ENCODE measurements at regions not wholly inside any gene's neighbourhood (a gene's known extent, or its start where the extent isn't known, plus 50 kb on each side); places are given as distances from the start of the nearest gene placed in this dataset.
"Not testable (repeated sequence)": the region's sequence is repeated elsewhere in the genome, so short reads cannot be mapped to it uniquely, and the experiment has no call there.

DNA sequence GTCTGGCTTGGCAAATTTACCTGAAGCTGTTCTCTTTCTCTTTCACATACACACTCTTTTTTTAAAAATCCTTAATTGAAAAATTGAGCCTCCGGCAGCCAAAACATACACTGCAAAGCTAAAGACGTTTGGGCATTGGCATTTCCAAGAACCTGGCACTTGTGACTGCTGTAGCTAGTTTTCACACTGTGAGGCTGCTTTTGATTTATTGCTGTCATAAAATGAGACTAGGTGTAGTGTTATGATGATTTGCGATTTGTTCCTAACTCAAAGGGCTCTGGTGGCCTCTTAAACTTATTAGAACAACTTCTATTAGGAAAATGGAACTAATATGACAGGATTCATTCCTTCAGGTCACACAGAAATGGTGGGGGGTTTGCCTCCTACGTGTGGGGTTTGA, 377.1 kb upstream of the FAR2 start:
- DNase-seq (ENCODE audit: low spot score) = peak; percentile 57

DNA sequence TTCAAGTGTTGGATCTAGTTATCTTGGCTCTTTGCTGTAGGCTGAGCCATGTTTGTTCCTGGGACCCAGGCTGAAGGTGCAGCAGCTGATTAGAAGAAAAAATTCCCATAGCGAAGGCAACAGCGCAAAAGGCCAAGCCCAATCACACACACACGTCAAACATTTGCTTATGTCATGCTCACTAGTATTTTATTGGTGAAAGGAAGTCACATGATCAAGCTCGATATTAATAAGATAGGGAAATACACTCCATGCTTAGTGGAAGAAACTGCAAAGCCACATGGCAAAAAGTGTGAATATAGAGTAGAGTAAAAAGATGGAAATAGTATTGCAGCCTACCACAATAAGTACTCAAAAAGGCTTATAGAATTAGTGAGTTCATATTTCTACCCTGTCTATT, 373.5 kb upstream of the FAR2 start:
- DNase-seq (ENCODE audit: low spot score) = no peak

DNA sequence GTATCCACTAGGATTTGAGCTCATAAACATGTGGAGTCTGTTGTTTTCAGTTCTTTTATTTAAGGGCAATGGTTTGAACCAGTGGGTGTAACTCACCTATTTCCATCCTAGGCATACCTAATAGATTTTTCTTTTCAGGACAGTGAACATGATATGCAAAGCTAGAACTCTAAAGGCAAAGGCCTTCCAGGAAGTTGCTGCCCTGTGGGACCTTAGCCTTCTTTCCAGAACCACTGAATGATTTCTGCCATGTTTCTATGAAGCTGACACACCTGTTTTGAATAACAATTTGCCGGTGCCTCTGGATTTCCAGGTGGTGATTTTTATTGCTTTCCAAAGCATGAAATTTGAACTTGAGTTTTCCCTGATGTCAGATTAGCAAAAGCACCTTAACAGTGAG, 372.9 kb upstream of the FAR2 start:
- peak; percentile 29 for DNase-seq (ENCODE audit: low spot score)

DNA sequence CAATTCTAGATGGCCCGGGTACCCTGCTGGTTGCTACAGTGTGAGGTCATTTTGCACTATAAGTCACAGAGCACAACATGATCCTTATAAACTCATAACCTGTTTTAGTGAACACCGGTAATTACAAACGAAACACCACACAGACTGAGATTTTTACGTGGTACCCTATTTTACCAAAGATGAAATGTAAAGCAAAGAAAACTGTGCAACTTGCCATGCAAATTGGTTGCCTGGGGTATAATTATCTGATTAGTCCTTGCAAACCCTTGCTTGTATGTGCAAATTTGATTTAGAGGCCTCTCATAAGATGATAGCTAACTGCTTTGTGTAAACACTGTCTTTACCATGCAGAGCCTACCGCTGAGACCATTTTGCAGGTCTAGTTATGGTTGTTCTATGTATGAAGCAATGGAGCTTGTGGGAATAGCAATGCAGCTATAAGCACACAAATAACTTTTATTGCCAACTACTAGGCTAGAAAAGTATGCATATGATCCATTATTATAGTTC, 372.1 kb upstream of the FAR2 start:
- DNase-seq (ENCODE audit: low spot score) = no peak

DNA sequence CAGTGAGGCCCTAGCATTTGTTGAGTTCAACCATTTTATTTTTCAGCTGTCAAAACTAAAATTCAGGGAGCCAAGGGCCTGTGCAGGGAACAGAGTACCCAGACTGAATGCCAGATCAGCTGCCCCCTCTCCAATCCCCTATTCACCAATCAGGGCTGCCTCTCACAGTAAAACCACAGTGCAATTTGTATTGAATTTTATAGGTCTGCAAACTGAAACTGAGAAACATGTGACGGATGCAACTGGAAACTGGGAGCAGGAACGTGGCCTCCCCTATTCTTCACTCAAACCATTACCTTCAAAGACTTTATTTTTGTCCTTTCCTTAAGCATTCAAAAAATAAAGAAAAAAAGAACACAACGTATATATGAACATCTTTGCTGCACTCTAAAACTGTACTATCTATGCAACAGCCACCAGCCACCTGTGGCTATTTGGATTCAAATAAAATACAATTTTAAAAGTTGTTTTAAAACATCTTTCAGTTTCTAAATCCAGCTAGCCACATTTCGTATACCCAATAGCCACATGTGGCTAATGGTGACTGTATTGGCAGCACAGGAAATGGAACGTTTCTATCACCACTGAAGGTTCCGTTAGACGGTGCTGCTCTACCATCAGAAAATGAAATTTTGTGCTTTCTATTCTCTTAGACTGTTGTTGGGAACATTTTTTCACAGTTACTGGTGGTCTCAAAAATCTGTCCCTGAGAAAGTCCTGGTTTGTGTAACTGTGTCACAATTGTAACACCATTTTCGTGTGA, 371.3 kb upstream of the FAR2 start:
- DNase-seq (ENCODE audit: low spot score) = no peak

DNA sequence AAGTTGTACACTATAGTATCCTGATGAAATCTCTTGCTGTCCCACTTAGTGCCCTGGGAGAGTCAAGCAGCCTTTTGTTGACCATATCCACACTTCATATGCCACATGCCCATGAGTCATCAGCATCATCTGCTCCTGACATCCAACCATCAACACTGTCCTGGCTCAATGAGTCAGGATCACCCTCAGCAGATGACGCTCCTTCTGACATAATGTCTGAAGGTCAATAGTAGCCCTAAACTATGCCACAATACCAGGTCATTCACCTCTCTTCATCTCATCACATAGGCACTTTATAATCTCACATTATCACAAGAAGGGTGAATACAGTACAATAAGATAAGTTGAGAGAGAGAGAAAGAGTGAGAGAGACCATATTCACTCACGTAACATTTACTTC, 369.0 kb upstream of the FAR2 start:
- DNase-seq (ENCODE audit: low spot score) = peak; percentile 19

DNA sequence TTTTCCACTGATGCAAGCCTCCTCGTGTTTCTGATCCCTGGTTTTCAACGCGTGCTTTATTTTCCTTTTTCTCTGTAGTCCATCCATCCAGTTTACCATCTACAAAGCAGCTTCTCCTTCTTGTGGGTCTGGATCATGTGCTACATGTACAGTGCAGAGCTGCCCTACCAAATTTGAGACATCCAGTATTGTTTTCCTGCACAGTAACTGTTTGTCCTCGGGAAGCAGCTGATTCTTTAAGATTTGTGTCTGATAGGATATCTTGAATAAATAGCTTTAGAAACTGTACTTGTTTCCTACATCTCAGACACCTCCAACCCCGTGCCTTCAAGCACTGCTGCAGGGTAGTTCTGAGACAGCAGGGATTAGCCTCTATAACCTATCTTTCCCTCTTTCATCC, 368.1 kb upstream of the FAR2 start:
- DNase-seq (ENCODE audit: low spot score) = no peak

DNA sequence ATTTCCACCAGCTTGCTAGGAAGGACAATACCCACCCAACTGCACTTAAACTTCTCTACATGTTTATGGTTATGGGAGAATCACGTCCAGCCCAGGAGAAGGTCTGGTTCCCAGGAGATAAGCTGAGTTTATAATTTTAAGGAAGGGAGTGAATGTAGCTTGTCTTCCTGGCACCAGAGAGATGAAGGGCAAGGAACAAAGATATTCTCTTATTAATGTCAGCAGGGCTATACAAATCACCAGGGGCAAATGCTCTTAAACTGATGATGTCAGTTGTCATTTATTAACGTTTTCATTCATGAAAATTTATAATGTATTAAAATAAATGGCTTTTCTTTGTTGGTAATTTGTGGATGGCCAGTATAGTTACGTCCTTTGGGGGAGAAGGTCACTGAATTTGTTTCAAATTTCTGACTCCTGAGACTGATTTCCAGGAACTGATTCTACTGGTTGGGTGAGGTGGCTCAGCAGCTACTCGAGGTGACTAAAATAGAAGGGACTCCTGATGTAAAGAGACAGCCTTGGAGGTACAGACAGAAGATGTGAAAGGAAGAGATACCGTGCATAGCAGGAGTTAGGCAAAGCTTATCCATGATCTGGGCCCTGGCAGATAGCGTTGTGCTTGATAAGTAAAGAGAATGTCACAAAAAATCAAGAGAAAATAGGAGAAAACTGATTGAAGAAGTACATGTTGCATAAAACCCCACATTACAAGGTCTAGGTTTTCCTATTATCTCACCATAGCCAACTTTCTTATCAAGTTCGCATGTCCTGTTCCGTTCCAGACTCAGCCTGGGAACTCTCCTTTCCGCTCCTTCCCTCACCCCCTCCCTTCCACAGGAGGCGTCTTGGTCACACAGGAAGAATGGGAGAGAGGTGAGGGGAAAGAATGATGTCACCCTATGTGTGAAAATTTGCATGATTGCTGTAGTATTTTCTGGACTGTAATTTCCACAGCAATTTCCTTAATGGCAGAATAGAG, 367.1 kb upstream of the FAR2 start:
- DNase-seq (ENCODE audit: low spot score) = no peak

DNA sequence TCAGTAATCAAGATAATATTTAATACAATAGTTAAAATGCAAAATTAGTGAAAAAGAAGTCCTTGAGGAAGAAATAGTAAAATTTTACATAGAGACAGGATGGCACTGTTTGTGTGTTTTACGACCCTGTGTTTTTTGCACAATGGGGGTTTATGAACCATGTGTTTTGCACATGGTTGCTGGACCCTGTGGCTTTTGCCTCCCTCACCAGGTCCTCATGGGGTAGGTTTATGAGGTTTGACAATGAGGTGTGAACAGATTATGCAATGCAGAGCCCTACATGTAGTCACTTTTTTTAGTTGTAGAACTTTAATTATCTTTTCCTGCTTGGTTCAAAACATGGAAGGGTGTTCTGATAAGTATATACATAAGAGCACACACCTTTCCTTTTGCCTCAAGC, 366.3 kb upstream of the FAR2 start:
- DNase-seq (ENCODE audit: low spot score) = no peak

DNA sequence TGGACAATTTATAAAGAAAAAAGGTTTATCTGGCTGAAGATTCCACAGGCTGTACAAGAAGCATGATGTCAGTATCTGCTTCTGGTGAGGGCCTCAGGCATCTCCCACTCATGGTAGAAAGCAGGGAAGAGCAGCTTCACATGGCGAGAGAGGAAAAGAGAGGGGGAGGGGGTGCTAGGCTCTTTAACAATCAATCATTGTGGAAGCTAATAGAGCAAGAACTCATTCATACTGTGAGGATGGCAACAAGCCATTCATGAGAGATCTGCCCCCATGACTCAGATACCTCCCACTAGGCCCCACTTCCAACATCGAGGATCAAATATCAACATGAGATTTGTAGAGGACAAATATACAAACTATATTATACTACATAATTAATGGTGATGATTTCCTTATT, 361.9 kb upstream of the FAR2 start:
- DNase-seq (ENCODE audit: low spot score) = no peak

DNA sequence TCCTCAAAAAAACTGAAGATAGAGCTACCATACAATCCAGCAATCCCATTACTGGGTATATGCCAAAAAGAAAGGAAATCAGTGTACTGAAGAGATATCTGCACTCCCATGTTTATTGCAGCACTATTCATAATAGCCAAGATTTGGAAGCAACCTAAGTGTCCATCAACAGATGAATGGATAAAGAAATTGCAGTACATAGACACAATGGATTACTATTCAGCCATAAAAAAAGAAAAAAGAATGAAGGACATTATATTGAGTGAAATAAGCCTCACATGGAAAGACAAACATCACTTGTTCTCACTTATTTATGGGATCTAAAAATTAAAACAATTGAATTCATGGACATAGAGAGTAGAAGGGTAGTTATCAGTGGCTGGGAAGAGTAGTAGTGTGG, 360.8 kb upstream of the FAR2 start:
- DNase-seq (ENCODE audit: low spot score) = not testable (repeated sequence)

DNA sequence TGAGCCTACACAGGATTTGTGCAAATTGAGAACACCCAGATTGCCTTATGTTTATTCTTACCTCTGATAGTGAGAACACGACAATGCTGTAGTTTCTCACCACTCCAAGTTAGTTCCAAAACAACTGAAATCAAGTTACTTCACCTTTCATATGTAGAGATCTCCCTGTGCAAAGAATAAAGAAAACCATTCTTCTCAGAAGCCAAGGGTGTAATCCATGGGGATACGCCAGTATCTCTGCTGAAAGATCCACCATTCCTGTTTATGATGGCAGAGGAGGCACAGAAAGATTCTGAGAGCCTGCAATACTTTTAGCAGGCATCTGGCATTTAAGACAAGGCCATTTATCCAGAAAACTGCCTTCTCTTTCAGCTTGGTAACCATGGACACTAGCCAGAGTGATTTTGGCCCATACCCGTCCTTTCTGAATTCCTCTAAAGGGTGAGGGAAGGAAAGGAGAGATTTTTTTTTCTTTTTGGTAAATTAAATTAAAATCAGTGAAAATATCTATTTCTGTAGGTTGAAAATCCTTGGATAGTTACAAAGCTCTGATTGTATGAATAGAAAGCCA, 355.4 kb upstream of the FAR2 start:
- DNase-seq (ENCODE audit: low spot score) = no peak

DNA sequence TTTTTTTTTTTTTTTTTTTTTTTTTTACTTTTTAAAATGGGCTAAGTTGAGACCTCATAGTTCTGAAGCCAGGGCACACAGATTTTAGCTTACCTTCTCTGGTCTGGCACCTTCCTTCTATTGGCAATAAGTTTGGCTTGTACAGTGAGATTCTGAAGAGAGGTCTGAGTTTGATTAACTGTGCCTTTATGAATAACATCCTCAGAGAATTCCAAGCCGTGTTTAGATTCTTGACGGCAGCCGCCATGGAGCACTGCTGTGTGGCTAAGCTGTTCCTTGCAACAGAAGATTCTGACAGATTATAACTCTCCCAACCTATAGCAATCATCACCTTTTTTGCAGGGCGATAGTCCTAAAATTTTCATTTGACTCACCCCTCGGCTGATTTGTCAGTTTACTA, 354.9 kb upstream of the FAR2 start:
- DNase-seq (ENCODE audit: low spot score) = no peak

DNA sequence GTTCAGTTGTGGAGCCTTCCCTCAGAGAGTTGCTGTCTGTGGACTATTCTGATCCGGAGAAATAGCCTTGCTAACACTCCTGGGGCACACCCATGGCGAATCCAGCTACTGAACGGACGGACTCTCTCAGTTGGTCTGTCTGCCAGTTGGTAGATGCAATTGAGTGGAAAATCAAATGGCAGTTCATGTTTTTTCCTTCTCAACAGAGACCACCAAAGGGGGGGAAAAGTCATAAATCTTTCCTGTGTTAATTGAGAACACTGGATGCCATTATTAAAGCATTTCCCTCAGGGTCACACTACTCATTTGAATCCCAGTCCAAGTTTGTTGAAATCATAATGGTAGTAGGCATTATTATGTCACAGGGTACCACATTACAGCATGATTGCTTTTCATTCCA, 354.3 kb upstream of the FAR2 start:
- no peak for DNase-seq (ENCODE audit: low spot score)

DNA sequence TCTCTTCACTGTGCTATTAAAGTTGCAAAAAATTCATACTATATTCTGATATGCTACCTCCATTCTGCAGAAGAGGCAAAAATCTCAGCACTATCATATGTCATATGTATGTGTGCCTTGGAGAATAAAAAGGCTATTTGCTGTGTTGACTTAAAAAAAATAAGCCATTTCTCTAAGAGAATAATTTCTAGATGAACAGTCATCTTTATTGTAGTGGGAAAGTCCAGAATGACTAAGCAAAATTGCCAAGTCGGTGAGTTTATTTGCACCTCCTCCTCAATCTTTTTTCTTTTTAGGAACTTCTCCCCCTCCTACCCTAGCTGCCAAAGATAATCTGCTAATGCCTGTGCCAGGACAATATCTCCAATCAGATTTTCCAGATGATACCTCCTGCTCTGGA, 353.8 kb upstream of the FAR2 start:
- DNase-seq (ENCODE audit: low spot score) = no peak

DNA sequence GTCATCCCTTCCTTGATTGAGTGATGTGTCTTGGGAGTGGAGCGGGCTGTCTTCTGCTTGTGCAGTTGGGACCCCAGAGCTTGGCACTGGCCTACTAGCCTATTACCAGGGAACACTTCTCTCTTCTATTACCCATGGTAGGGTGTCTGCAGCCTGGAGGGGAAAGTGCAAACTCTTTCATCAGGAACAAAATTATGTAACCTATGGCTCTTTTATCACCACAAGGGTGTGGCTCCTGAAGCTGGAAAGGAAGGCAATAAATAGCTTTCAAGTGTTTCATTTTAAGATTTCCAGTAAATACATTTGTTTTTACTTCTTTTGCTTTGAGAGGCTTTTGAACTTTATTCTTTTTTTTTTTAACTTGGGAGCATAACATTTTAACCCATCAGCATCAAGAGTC, 349.7 kb upstream of the FAR2 start:
- DNase-seq (ENCODE audit: low spot score) = no peak

DNA sequence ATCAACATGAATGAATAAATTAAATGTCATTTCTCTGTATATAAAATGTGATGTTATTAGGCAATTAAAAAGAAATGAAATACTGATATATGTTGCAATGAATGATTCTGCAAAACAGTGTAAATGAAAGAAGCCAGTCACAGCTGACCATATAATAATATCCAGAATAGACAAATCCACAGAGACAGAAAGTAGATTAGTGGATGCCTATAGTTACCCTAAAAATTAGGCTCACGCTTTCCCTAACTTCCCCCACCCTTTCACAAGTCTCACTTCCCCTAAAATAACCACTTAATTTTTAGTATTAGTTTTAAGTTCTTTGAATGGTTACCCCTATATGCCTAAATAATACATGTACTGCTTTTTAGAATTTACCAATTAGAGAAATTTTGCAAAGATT, 348.9 kb upstream of the FAR2 start:
- no peak for DNase-seq (ENCODE audit: low spot score)

DNA sequence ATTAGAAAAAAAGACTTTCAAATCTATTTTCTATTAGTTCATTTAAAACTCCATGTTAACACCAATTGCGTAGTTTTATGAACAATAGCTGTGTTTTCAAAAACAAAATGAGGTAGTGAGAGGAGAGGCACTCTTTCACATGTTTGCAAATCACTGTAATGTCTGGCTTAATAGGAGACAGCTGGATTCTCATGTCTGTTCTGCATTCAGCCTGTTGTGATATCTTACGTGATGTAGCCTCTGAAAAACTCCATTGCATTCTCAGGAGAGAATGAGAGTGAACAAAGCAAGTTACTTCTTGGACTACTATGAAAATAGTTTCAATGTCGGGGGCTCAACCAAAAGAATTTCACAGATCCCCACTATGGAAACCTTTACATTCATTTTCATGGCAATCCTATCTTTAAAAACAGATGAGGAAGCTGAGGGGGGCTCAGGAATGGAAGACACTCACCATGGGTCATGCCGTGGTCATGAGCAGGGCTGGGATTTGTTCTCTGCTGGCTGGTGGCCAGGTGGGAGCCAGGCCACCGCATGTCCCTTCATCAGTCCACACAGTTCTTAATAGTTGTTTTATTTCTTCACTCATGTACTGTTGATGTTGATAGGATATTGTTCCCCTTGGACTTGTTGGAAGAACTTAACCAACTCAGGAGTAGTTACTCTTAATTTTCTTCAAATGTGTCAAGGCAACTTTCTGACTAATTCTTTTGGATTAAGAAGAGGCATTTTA, 346.2 kb upstream of the FAR2 start:
- DNase-seq (ENCODE audit: low spot score) = no peak

DNA sequence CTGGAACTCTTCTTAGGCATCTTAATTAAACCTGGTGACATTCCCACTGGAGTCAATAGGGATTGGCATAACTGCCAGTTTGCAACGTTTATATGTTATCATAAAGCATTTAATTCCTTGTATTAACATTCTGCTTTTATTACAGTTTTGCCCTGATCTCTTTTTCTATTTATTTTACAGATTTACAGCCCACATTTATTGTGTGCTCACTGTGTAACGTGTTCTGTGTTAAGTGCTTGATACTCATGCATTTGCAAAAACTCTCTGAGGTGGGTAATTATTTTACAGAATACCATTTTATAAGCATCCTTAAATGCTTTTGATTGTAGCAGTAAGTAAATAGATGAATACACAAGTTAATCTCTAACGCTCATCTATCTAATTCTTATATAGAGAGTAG, 341.5 kb upstream of the FAR2 start:
- DNase-seq (ENCODE audit: low spot score) = no peak

DNA sequence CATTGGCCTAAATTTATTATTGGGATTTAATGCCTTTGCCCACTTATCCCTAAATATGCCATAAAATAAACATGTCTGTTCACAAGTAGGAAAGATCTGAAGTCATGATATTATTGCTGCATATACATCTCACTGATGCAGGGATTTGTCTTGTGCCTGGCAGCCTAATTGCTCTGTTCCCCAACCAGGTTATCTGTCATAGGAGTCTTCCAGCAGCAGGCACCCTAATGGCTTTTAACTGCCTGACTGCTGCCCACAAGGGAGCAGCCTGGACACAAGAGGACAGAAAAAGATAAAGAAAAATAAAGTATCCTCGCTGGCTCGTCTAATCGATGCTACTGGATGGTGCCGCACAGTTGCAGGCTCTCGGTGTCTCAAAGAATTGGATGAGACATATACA, 337.6 kb upstream of the FAR2 start:
- no peak for DNase-seq (ENCODE audit: low spot score)

DNA sequence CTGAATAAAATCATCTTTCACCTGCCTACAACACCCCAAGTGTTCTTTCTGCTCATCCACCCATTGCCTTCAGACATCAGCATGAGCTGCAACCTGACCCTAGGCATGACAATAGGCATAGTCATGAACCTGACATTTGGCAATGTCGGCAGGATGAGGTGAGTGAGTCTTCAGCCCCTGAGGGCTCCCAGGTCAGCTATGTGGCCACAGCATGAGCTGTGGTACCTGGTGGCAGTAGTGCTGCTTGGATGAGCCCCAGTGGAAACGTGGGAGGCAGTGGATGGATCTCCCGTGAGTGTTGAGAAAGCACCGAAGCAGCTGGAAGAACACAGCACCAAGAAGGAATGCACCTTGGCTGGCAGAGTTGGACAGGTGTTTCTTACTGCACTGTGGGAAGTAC, 334.8 kb upstream of the FAR2 start:
- DNase-seq (ENCODE audit: low spot score) = no peak

DNA sequence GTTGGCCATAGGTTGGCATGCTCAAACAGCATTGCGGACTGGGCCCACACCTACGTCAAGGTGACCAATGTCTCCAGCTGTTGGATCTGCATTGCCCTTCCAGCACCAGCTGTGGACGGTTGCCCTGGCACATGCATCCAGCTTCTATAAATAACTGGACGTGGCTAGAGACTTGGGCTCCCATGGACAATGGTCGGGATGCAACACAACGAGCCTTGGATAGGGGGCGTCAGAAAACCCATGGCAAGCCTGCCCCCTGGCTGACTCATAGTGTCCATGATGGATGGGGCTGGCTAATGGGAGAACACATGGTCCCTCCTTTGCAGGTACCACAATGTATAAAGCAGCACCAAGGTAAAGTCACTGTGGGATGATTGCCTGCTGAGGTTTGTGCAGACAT, 331.6 kb upstream of the FAR2 start:
- DNase-seq (ENCODE audit: low spot score) = no peak

Measured in HT-29 (cell line).